GM19035 (cell line): ENCODE measurements at regions not wholly inside any gene's neighbourhood (a gene's known extent, or its start where the extent isn't known, plus 50 kb on each side); places are given as distances from the start of the nearest gene placed in this dataset.

Experiments
- ATAC-seq: cut with Tn5 transposase; IDR thresholded peaks from one replicate; pipeline ENCODE4 v1.9.1; 2021; ENCODE audit not compliant: unreplicated experiment

DNA sequence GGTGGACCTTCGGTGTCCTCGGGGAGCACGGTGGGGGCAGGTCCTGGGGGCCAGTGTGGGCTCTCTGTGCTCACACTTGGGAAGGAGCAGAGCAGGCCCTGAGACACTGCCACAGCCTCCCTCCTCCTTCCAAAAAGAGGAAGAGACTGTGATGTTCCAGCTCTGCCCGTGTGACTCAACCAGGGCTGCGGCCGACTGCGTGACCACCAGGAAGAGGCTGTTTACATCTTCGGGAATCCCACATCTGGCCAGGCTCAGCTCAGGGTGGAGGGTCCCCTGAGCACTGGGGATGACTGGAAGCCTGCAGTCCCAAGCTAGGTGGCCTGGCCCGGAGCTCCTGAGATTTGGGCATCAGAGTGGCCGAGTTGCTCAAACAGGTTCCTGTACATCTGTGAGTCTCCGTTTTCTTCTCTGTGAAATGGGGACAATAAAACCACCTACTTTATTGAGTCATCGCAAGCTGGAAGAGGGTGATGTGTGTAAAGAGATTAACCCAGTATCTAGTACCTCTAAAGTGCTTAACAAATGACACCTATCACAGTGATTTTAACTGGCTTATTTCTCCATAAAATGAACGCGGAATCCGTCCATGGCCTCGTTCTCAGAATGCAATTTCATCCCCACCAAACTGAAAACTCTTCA, 242.1 kb downstream of the DLL1 start:
- no peak for ATAC-seq

DNA sequence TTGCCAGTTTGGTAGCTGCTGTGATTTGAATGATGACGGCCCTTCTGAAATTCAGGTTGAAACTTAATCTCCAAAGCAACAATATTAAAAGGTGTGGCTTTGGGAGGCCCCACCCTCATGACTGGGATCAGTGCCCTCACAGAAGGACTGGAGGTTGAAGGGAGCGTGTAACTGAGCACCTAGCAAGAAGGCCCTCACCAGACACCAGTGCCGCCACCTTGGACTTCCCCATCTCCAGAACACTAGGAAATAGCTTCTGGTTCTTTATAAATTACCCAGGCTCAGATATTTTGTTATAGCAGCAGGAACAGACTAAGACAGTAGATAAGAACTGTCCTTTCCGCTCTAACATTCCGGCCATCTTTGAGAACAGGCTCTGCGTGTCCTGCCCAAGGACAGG, 243.1 kb downstream of the DLL1 start:
- ATAC-seq: no peak

DNA sequence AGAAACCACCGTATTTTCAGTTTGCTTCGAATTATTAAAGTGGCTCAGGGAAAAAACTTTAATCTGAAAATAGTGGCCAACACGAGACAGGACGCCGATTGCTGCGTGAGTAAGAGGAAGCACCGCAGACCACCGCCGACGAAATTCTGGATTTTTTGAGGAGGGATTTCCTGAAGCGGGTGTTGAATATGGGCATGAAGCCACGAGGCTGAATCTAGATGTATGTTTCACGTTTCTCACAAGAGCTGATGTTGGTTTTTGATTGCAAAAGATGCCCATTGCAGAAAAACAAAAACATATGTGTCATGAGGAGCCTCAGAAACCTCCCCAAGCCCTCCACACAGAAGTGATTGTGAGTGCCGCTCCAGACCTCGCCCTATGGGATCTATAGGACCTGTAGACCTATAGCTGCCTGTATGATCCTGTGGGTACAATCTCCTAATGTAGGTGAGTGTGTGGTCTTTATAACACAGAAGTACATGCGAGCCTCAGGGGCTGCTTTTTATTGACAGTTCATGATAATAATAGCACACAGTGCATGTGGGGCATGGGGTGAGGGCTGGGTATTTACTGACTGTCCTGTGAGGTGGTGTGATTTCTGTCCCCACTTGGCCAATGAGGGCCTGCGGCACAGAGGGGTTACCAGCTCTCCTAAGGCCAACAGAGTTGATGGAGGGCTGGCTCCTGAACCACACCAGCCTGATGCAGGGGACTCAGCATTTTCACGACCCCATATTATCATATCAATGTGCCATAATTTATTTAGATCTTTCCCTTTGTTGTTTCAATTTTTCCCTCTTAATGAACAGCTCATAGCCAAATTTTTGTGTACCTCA, 243.9 kb downstream of the DLL1 start:
- ATAC-seq: no peak

DNA sequence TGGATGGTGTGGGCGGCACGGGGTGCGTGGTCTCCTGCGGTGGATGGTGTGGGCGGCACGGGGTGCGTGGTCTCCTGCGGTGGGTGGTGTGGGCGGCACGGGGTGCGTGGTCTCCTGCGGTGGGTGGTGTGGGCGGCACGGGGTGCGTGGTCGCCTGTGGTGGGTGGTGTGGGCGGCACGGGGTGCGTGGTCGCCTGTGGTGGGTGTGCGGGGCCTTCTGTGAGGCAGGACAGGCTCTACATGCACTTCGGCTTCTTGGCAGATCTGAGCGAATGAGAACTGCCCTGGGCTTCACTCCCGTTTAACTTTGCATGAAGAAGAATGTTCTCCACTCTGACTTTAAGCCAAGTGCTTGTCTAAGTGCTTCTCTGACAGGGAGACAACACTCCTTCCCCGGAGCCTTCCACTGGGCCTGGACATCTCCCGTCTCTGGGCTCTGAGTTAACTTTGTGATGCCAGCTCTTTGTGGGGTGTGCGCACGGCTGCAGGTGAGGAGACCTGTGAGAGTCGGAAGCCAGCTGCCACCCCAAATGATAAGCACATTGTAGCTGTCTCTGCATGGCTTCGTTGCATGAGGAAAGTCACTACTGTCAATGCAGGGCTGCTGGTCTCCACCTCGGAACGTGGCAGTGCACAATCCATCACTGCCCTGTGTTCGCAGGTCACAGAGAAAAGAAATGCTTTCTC, 244.8 kb downstream of the DLL1 start:
- no peak for ATAC-seq

DNA sequence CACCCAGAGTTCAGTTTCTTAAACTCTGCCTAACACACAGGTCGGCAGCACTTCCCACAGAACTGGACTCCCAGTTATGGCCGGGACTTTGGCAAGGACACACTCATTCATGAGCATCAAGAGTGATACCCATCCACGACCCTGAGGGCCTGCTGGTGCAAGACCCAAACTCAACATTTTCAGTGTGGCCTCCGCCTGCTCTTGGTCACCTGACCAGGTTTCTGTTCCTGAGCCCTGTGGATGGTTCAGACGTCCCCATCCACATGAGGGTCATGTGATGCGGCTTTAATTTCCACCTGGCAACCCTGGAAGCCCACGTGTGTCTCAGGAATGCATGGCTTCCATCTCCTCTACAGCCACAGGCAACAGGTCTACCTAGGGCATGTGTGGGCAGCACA, 245.3 kb downstream of the DLL1 start:
- no peak for ATAC-seq

GRCh38 chr6:170044836-170045562, 245.9 kb downstream of the DLL1 start:
- no peak for ATAC-seq

DNA sequence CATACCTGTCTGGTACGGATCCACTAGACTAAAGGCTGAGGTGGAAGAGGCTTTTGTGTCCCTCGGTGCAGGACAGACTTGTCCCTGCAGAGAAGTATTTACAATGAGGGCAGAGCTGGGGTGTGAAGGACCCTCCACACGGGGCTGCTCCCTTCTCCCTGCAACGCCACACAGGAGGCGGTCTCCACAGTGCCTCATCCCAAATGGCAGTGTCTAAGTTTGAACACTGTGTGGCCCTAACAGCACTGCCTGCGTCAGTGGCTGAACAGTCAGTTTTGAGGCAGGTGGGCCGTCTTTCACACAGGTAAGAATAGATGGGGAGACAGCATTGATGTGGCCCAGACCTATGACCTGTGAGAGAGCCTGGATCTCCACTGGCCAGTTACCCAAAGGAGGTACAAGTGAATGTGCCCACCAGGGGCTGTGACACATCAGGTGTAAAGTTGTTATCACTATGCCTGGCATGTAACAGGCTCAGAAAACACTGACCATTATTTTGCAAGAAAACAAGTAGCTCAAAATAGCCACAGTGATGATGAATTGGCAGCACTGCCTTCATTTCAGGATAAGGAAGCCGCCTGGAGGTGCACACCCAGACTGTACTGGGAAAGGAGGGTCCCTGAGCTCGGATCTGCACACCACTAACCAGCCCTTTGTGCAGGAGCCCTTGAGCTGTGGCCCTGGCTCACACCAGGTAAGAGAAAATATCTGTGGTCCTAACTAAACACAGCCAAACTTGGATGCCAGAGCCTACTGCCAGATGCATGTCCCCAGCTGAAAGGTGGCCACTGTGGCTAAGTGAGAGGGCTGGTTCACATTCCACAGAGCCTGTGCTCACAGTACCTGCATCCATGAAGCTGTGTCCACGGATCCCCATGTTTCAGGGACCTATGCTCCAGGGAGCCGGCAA, 246.7 kb downstream of the DLL1 start:
- ATAC-seq: no peak

DNA sequence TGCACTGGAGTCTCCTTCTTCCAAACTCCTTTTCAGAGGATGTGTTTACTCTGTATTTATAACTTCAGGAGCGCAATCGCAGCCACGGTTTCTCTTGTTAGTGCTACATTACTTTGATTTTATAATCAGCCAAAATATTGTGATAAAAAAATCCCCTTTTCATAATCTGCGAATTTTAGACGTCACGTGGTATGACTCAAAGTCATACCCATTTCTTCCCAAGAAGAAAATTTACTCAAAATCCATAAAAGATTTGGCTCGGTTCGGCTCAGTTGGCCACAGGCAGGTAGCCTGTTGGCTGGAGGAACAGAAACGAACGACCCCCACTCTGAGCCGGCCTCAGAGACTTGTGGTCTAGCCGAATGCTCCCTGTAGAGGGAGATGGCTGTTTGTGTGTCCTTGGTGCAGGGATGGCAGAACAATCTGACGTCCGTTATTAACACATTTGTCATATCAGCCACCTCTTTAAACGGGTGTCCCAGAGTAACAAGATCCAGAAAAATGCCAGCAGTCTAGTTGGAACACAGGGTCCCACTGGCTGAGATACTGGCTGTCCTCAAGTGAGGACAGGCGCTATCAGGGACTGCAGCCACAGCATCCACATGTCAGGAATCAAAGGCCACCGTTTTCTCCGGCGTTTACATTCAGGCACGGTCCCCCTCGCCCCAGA, 247.6 kb downstream of the DLL1 start:
- ATAC-seq: no peak

- no peak for ATAC-seq
Measured at GRCh38 chr6:170042596-170043118, 248.2 kb downstream of the DLL1 start.

DNA sequence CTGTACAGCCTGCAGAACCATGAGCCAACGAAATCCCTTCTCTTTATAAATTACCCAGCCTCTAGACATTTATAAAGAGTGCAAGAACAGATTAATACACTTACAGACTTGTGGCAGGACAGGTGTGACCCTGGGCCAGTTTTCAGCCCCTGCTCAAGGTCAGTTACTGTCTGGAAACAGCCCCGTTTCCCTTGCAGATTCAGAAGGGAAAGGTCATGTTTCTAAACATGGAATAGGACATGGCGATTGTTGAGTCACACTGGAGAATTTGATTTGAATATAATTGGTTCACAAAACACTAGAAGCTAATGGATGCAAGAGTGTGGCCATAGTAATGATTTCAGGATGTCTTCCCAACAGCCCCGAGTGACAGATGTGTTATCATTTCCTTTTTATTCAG, 248.8 kb downstream of the DLL1 start:
- ATAC-seq: no peak

- no peak for ATAC-seq
Measured at GRCh38 chr6:170041526-170041925, 249.4 kb downstream of the DLL1 start.

GRCh38 chr6:170040906-170041305, 250.0 kb downstream of the DLL1 start:
- no peak for ATAC-seq

DNA sequence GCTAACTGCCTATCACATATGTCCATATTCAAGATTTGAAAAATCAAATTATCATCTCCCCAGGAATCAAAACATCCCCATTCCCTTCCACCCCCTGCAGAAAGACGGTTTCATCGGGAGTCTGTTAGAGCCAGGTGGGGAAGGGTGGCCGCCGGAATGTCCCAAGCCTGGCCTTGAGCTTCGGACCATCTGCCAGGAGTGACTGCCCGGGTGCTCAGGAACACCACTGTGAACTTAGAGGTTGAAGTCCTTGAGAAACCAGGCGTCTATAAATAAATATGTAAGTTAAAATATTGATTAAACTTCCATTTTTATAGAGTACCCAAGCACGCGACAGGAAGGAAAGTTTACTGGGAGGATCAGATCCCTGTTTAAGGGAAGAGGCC, 250.8 kb downstream of the DLL1 start:
- no peak for ATAC-seq

DNA sequence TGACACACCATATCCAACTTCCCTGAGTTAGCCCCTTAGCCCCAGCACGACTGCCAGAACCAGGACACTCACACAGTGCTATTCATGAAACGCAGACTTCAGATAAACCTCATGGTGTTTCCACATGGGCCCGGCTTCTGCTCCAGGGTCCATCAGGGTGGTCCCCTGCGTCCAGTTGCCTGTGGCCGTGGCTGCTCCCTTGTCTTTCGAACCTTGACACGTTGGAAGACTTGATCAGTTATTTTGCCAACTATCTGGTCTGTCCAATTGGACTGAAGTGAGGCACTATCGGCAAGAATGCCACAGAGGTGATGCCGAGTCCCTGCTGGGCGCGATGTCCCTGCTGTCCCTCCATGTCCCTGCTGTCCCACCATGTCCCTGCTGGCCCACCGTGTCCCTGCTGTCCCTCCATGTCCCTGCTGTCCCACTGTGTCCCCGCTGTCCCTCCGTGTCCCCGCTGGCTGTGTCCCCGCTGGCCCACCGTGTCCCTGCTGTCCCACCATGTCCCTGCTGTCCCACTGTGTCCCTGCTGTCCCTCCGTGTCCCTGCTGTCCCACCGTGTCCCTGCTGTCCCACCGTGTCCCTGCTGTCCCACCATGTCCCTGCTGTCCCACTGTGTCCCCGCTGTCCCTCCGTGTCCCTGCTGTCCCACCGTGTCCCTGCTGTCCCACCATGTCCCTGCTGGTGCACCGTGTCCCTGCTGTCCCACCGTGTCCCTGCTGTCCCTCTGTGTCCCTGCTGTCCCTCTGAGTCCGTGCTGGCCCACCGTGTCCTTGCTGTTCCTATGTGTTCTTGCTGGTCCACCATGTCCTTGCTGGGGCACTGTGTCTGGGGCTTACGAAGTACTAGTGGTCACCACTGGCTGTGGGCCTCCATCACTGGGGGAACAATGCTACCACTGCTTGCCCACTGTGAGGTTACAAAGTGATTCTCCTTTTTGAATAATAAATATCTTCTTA, 251.4 kb downstream of the DLL1 start:
- no peak for ATAC-seq

DNA sequence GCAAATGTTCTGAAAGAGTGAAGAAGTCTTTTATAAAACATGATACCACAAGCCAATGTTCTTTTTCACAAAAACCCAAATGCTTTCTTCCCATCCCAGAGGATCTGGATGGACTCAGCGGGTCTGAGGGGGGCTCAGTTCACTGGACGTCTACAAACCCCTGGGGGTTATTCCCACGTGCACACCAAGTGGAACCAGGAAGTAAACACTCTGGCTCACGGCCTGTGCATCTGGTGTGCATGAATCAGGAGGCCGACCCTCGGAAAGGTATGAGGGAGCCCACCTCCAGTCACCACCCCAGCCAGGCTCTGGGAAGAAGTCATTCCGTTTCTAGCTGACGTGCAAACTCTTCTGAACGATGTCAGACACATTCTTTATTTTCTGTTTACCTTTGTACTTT, 252.2 kb downstream of the DLL1 start:
- no peak for ATAC-seq

- ATAC-seq: no peak
Measured at GRCh38 chr6:170038251-170038650, 252.6 kb downstream of the DLL1 start.

DNA sequence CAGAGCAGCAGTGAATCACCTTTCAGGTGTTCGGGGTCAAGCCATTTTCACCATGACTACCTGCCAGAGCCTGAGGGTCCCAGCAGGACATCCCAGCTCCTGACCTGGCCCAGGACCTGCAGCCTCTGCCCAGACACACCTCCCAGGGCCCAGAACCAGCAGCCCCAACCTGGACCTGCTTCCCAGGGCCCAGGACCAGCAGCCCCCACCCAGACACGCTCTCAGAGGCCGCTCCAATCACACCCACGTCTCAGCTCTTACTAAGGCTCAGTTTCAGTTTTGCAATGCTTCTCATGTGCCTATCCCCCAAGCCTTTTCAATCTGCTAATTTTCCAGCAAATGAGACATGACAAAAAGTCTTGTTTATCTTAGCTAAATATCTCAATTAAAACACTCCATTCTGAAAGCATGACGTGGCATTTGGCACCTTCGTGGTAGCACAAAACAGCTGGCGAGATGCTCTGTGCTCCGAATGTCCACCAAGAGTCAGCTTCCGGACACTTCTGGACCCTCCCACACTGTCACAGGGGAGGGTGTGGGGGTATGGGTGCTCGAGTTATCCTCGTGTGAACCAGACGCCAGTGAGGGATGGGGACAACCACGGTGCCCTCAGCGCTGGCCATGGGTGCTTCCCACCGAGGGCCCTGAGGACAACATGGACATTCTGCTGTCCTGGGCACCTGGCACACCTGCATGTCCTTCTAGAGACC, 253.2 kb downstream of the DLL1 start:
- ATAC-seq: no peak

DNA sequence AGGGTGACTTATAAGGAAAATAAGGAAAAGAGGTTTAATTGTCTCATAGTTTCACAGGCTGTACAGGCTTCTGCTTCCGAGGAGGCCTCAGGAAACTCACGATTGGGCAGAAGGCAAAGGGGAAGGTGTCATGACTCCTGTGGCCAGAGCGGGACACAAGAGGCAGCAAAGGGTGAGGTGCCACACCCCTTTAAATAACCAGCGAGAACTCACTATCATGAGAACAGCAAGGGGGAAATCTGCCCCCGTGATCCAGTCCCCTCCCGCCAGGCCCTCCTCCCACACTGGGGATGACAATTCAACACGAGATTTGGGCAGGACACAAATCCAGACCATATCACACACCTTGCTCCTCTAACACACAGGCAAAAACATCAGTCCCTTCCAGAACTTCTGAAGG, 254.0 kb downstream of the DLL1 start:
- ATAC-seq: no peak
